Mammary epithelial cell (primary cell): ENCODE measurements at regions not wholly inside any gene's neighbourhood (a gene's known extent, or its start where the extent isn't known, plus 50 kb on each side); places are given as distances from the start of the nearest gene placed in this dataset.

Experiments
- EZH2 ChIP-seq: IDR thresholded peaks from 2 replicates; pipeline ENCODE4 v1.6.1; 2012; ENCODE audit warnings: low read length, inconsistent platforms, borderline replicate concordance
- TF ChIP-seq, protein P1 (sequence below), 2 donors: IDR thresholded peaks in 1 of 2; conservative IDR thresholded peaks in 1 of 2; 2 replicates each; pipeline ENCODE4 v1.5.1; 2011 to 2012; ENCODE audit warnings: inconsistent platforms in 2 of 2, low read length in 2 of 2, mild to moderate bottlenecking in 2 of 2, control low read depth in 1 of 2, low read depth in 1 of 2; ENCODE audit not compliant: insufficient read depth in 1 of 2; ENCODE audit errors: extremely low read depth in 1 of 2

DNA sequence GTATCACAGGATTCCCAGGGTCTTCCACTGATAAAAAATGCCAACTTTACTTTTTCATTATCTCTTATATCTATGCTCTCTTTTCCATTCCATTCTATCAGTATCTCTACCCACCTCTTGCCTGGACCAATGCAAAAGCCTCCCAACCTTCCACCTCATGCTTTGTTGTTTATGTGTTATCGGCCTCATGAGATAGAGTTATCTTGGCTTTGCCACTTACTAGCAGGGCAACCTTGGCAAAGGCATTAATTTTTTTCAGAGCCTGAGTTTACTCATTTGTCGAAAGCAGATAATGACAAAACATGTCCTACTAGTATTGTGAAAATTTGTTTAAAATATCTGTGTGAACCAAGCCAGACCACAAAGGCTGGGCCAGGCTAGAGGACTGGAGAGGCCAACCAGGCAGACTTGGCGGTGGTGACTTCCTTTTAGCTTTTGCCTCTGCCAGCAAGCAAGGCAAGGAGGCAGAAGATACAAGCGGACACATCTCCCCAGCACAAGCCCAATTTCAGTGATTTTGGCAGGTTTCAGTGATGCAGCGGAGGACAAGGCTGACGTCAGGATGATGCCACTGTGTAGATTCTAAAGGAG, 106.9 kb downstream of the ADAMTS15 start:
- TF ChIP-seq, protein P1, sequence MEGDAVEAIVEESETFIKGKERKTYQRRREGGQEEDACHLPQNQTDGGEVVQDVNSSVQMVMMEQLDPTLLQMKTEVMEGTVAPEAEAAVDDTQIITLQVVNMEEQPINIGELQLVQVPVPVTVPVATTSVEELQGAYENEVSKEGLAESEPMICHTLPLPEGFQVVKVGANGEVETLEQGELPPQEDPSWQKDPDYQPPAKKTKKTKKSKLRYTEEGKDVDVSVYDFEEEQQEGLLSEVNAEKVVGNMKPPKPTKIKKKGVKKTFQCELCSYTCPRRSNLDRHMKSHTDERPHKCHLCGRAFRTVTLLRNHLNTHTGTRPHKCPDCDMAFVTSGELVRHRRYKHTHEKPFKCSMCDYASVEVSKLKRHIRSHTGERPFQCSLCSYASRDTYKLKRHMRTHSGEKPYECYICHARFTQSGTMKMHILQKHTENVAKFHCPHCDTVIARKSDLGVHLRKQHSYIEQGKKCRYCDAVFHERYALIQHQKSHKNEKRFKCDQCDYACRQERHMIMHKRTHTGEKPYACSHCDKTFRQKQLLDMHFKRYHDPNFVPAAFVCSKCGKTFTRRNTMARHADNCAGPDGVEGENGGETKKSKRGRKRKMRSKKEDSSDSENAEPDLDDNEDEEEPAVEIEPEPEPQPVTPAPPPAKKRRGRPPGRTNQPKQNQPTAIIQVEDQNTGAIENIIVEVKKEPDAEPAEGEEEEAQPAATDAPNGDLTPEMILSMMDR (conservative IDR thresholded peaks at IDR 0.05 in 1 of 2, IDR thresholded peaks at IDR 0.05 in 1 of 2; ENCODE audit: extremely low read depth in 1 of 2, insufficient read depth in 1 of 2, low read depth in 1 of 2, low read length in 2 of 2), result no peak
- TF ChIP-seq EZH2, result no peak
